GM23248 (cell line): ENCODE measurements at regions not wholly inside any gene's neighbourhood (a gene's known extent, or its start where the extent isn't known, plus 50 kb on each side); places are given as distances from the start of the nearest gene placed in this dataset.

Source experiments
- DNase-seq: peaks from one replicate; pipeline ENCODE4 v3.0.0-alpha.2; 2015
- H2AFZ ChIP-seq: fragments of 200-600 bp; sonication (generic); 2 replicates; pipeline ENCODE4 v1.6.1; 2016; ENCODE audit warnings: antibody characterized with exemption
- H3F3A ChIP-seq: fragments of 200-600 bp; sonication (generic); 2 replicates; pipeline ENCODE4 v1.6.1; 2016; ENCODE audit warnings: mild to moderate bottlenecking, antibody characterized with exemption, mixed run types; ENCODE audit not compliant: insufficient read depth
- H3K27ac ChIP-seq: fragments of 200-600 bp; sonication (generic); 2 replicates; pipeline ENCODE4 v1.5.1; 2016; ENCODE audit warnings: mild to moderate bottlenecking
- H3K27me3 ChIP-seq: fragments of 200-600 bp; sonication (generic); replicated peaks from 2 replicates; pipeline ENCODE4 v1.6.1; 2016; ENCODE audit warnings: mild to moderate bottlenecking; ENCODE audit not compliant: insufficient read depth
- H3K36me3 ChIP-seq: fragments of 200-600 bp; sonication (generic); 2 replicates; pipeline ENCODE4 v1.6.1; 2016; ENCODE audit warnings: low read depth, mild to moderate bottlenecking
- H3K4me1 ChIP-seq: fragments of 200-600 bp; sonication (generic); 2 replicates; pipeline ENCODE4 v1.6.1; 2016; ENCODE audit warnings: mild to moderate bottlenecking; ENCODE audit not compliant: insufficient read depth
- H3K4me2 ChIP-seq: fragments of 200-600 bp; sonication (generic); one replicate; pipeline ENCODE4 v1.6.1; 2016; ENCODE audit warnings: mild to moderate bottlenecking; ENCODE audit not compliant: unreplicated experiment
- H3K4me3 ChIP-seq: fragments of 200-600 bp; sonication (generic); 2 replicates; pipeline ENCODE4 v1.5.1; 2016; ENCODE audit warnings: mild to moderate bottlenecking
- H3K79me2 ChIP-seq: fragments of 200-600 bp; sonication (generic); 2 replicates; pipeline ENCODE4 v1.6.1; 2016; ENCODE audit warnings: mild to moderate bottlenecking; ENCODE audit not compliant: insufficient read depth
- H3K9ac ChIP-seq: fragments of 200-600 bp; sonication (generic); 2 replicates; pipeline ENCODE4 v1.6.1; 2016; ENCODE audit warnings: mild to moderate bottlenecking
- H3K9me2 ChIP-seq: fragments of 200-600 bp; sonication (generic); 2 replicates; pipeline ENCODE4 v1.6.1; 2016; ENCODE audit warnings: mixed run types, mild to moderate bottlenecking, moderate library complexity; ENCODE audit not compliant: insufficient read depth
- H3K9me3 ChIP-seq: fragments of 200-600 bp; sonication (generic); one replicate; pipeline ENCODE4 v1.6.1; 2017; ENCODE audit warnings: low read depth
- H4K20me1 ChIP-seq: fragments of 200-600 bp; sonication (generic); 2 replicates; pipeline ENCODE4 v1.6.0; 2016; ENCODE audit not compliant: insufficient read depth
- EZH2 ChIP-seq: fragments of 200-600 bp; sonication (generic); IDR thresholded peaks from 2 replicates; pipeline ENCODE4 v1.6.1; 2018; ENCODE audit warnings: antibody characterized with exemption, mild to moderate bottlenecking; ENCODE audit not compliant: insufficient read depth, poor library complexity, severe bottlenecking
- EZH2phosphoT487 ChIP-seq: fragments of 200-600 bp; sonication (generic); IDR thresholded peaks from 2 replicates; pipeline ENCODE4 v1.6.1; 2018; ENCODE audit warnings: antibody characterized with exemption, moderate library complexity, mild to moderate bottlenecking, low read depth; ENCODE audit not compliant: insufficient read depth
- WGBS, 2 experiments: methylation state at CpG; one replicate each; pipeline ENCODE4 v1.1.6; 2015 to 2017; ENCODE audit warnings: low lambda C conversion rate in 2 of 2, low coverage in 1 of 2; ENCODE audit errors: missing lambda C conversion rate in 2 of 2; 5-methylcytosine and 5-hydroxymethylcytosine counted together
- in situ Hi-C: fragments of 300-500 bp; cut with MboI; formaldehyde crosslinking; loops from 2 replicates; pipeline ENCODE4 v1.15.0; 2020

DNA sequence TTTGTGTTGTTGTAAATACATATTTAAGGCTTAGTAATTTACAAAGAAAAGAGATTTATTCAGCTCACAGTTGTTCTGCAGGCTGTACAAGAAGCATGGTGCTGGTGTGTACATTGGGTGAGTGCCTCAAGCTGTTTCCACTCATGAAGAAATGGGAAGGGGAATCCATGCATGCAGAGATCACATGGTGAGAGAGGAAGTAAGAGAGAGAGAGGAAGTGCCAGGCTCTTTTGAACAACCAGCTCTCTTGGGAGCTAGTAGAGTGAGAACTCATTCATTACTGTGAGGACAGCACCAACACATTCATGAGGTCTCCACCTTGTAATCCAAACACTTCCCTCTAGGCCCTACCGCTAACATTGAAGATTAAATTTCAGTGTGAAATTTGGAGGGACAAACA, 909.2 kb downstream of the NSUN3 start:
- Histone ChIP-seq H3K9me2 (no peaks in the 10 kb centered on the region), H2AFZ (no peak overlapping the region), H3K9me3 (no peaks in the 10 kb centered on the region), H3F3A (no peaks in the 10 kb centered on the region), H3K9ac (no peak overlapping the region), H3K79me2 (no peaks in the 10 kb centered on the region), H3K27me3 (no peaks in the 10 kb centered on the region), H3K4me2 (no peak overlapping the region), H3K36me3 (no peaks in the 10 kb centered on the region), H3K4me3 (no peak overlapping the region), H3K4me1 (no peaks in the 10 kb centered on the region), H4K20me1 (no peaks in the 10 kb centered on the region), H3K27ac (no peak overlapping the region)
- TF ChIP-seq EZH2 (no peak), EZH2phosphoT487 (no peak)
- in situ Hi-C loops, result no loop called here
- 27 to 41% methylated on average over 1 of the region's 1 CpG for WGBS, 2 experiments
- DNase-seq, result no peak

DNA sequence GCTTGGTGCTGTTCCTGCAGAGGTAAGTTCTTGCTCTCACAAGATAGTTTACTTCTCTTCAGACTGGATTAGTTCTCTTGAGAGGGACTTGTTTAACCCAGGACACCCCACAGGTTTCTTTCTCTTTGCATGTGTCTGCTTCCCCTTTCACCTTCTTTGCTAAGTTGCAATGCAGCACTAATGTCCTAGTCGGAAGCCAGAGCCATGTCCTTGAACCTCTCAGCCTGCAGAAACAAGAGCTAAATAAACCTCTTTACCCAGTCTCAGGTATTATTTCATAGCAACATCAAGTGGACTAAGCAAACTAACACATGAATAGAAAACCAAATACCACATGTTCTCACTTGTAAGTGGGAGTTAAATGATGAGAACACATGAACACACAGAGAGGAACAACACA, 915.2 kb downstream of the NSUN3 start:
- Histone ChIP-seq H2AFZ (no peak overlapping the region), H3K4me1 (no peaks in the 10 kb centered on the region), H3K27ac (no peak overlapping the region), H3K4me3 (no peak overlapping the region), H4K20me1 (no peaks in the 10 kb centered on the region), H3K4me2 (no peak overlapping the region), H3K9ac (no peak overlapping the region), H3K79me2 (no peaks in the 10 kb centered on the region), H3F3A (no peaks in the 10 kb centered on the region), H3K9me3 (no peaks in the 10 kb centered on the region), H3K36me3 (no peaks in the 10 kb centered on the region), H3K9me2 (no peaks in the 10 kb centered on the region), H3K27me3 (no peaks in the 10 kb centered on the region)
- in situ Hi-C loops, result no loop called here
- 0 to 14% methylated on average over 1 of the region's 1 CpG for WGBS, 2 experiments
- TF ChIP-seq EZH2phosphoT487, result no peak
- no peak for DNase-seq

DNA sequence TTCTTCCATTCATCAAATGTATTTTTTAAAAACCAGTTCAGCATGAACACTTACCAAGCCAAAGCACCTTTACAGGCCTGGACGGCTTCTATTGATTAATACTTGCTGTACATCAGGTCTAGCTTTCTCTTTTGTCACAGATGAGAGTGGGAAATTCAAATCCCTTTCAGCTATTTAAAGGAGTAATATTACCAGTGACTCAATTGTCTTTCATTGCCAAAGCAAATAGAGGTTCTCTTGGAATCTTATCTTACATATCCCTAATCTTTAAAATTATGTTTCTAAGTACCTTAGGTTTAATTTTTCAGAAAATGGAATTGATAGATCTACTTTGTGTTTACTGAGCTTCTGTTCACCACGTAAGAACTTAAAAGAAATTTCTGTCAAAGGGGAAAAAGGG, 922.9 kb downstream of the NSUN3 start:
- Histone ChIP-seq H4K20me1 (no peaks in the 10 kb centered on the region), H3K36me3 (no peaks in the 10 kb centered on the region), H3K9ac (no peak overlapping the region), H3K27ac (no peak overlapping the region), H3K27me3 (no peaks in the 10 kb centered on the region), H3K9me3 (no peaks in the 10 kb centered on the region), H3K4me1 (no peaks in the 10 kb centered on the region), H3K79me2 (no peaks in the 10 kb centered on the region), H3F3A (no peaks in the 10 kb centered on the region), H3K4me3 (no peak overlapping the region), H3K4me2 (no peak overlapping the region), H2AFZ (no peak overlapping the region), H3K9me2 (no peaks in the 10 kb centered on the region)
- WGBS, 2 experiments, result 3 to 7% methylated on average over 2 of the region's 2 CpGs
- DNase-seq, result no peak
- in situ Hi-C loops, result no loop called here
- TF ChIP-seq EZH2phosphoT487, result no peak
- no peak for TF ChIP-seq EZH2

DNA sequence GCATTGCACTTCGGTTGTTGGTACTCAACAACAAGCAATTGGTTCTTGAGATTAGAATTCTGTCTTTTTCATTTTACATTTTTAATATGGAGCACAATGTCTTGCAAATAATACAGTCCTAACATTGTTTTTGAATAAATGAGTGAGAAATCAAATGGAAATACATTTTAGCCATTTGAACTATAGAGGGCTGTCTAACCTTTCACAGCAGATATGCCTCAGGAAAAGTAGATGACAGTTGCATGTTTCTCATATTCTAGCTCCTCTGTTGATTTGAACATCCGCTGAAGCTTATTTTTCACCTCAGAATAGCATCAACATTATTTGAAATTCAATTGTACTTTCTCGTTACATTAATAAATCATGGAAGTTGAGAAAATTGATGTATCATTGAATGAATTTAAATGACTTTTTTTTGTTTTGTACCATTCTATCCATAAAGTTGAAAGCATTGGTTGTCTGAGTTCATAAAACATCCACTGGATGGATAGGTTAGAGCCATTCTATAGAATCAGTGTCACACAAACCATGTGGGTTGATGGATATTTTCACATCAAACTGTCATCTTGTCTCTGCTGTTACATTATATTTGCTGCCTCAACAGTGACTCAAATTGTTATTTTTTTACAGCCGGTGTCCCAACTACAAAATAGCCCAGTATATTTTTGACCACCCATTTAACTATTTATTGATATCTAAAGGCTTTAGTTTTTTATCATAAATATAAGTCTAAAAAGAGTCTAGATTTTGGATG, 928.3 kb downstream of the NSUN3 start:
- no peak overlapping the region for H2AFZ ChIP-seq
- no peaks in the 10 kb centered on the region for H3K4me1 ChIP-seq
- H3F3A ChIP-seq, result no peaks in the 10 kb centered on the region
- no peaks in the 10 kb centered on the region for H3K79me2 ChIP-seq
- H3K9me3 ChIP-seq, result no peaks in the 10 kb centered on the region
- in situ Hi-C loops, result no loop called here
- H3K27ac ChIP-seq, result no peak overlapping the region
- H3K4me2 ChIP-seq, result no peak overlapping the region
- H3K4me3 ChIP-seq, result no peak overlapping the region
- no peak overlapping the region for H3K9ac ChIP-seq
- TF ChIP-seq EZH2phosphoT487 (no peak), EZH2 (no peak)
- H3K27me3 ChIP-seq, result no peaks in the 10 kb centered on the region
- no peak for DNase-seq
- H4K20me1 ChIP-seq, result no peaks in the 10 kb centered on the region
- 29 to 30% methylated on average over 4 of the region's 4 CpGs for WGBS, 2 experiments
- no peaks in the 10 kb centered on the region for H3K36me3 ChIP-seq
- H3K9me2 ChIP-seq, result no peaks in the 10 kb centered on the region

DNA sequence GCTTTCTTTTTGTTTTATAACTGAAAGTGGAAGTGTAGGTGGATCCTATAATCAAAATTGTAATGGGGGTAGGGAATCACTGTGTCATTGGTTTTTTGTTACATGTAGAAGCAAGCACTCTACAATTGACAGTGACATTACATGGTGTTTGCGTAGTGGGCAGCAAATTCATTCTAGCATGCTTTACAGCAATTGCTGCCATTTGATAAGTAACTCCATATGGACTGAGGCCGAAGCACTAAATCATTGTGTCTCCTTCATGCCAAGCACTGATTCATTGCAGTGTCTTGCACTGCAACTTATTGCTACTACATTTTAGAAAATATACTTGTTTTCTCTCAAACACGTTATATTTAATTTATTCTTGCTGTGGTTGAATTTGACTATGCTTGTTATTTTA, 933.9 kb downstream of the NSUN3 start:
- no peak for DNase-seq
- Histone ChIP-seq H3K4me1 (no peaks in the 10 kb centered on the region), H3K4me3 (no peak overlapping the region), H3K79me2 (no peaks in the 10 kb centered on the region), H3K9me2 (no peaks in the 10 kb centered on the region), H3K27ac (no peak overlapping the region), H3K9me3 (no peaks in the 10 kb centered on the region), H4K20me1 (no peaks in the 10 kb centered on the region), H3K27me3 (no peaks in the 10 kb centered on the region), H3K4me2 (no peak overlapping the region), H3K9ac (no peak overlapping the region), H2AFZ (no peak overlapping the region), H3K36me3 (no peaks in the 10 kb centered on the region), H3F3A (no peaks in the 10 kb centered on the region)
- WGBS, 2 experiments, result 3 to 4% methylated on average over 3 of the region's 3 CpGs
- TF ChIP-seq EZH2phosphoT487 (no peak), EZH2 (no peak)
- in situ Hi-C loops, result no loop called here
